GM10266 (cell line): ENCODE measurements at regions not wholly inside any gene's neighbourhood (a gene's known extent, or its start where the extent isn't known, plus 50 kb on each side); places are given as distances from the start of the nearest gene placed in this dataset.

ENCODE experiments used
- DNase-seq: peaks from one replicate; pipeline ENCODE4 v3.0.0; 2012; ENCODE audit errors: extremely low spot score
- TF ChIP-seq, protein P1 (sequence below): IDR thresholded peaks from 2 replicates; pipeline ENCODE4 v1.5.1; 2012; ENCODE audit warnings: mild to moderate bottlenecking, low read depth; ENCODE audit not compliant: control insufficient read depth, insufficient read depth; ENCODE audit errors: missing control alignments

GRCh38 chrX:96027407-96027806 is 657.2 kb upstream of the DIAPH2 start:
- TF ChIP-seq, protein P1, sequence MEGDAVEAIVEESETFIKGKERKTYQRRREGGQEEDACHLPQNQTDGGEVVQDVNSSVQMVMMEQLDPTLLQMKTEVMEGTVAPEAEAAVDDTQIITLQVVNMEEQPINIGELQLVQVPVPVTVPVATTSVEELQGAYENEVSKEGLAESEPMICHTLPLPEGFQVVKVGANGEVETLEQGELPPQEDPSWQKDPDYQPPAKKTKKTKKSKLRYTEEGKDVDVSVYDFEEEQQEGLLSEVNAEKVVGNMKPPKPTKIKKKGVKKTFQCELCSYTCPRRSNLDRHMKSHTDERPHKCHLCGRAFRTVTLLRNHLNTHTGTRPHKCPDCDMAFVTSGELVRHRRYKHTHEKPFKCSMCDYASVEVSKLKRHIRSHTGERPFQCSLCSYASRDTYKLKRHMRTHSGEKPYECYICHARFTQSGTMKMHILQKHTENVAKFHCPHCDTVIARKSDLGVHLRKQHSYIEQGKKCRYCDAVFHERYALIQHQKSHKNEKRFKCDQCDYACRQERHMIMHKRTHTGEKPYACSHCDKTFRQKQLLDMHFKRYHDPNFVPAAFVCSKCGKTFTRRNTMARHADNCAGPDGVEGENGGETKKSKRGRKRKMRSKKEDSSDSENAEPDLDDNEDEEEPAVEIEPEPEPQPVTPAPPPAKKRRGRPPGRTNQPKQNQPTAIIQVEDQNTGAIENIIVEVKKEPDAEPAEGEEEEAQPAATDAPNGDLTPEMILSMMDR: no peak
- no peak for DNase-seq

DNA sequence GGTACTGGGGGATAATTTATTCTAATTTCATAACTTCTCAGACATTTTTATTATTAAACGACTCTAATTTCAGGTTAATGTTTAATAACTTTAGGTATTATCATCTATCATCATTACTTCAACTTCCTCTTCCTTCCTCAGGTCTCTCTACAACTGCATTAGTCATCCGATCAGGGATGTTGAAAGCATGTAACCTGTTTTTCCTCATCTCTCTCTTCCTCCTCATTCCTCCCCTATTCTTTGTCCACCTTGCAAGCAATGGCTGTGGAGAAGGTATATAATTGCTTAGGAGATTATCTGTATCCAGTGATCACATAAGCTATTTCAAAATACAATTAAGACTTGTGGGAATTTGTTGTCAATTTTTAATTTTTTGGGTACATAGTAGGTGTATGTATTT is 632.6 kb upstream of the DIAPH2 start:
- DNase-seq: no peak
- TF ChIP-seq, protein P1: no peak

DNA sequence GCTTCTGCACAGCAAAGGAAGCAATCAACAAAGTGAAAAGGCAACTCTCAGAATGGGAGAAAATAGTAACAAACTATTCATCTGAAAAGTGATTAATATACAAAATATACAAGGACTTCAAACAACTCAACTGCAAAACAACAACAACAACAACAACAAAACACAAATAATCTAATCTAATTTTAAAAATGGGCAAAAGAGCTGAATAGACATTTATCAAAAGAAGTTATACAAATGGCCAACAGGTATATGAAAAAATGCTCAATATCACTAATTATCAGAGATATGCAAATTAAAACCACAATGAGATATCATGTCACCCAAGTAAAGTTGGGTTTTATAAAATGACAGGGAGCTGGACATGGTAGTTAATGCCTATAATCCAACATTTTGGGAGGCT is 602.8 kb upstream of the DIAPH2 start:
- TF ChIP-seq, protein P1: no peak

DNA sequence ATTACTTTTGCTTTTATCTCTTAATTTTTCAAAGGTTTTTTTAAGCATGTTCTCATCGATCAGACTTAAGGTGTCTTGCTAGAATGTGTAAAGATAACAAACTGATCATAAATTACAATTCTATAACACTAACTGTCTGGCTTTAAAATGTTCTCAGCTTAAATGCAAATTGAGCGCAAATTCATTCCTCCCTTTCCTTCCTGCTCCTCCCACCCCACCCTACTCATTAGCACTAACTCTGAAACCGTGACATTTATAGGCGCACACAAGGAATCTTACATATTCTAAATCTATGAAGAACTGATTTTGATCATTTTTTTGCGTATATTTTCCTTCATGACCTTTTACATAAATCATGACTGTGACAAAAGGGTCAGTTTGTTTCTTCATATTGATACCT is 590.0 kb upstream of the DIAPH2 start:
- DNase-seq: no peak
- TF ChIP-seq, protein P1: no peak

More for the DNA sequence above, 602.8 kb upstream of the DIAPH2 start:
- DNase-seq: no peak

- TF ChIP-seq, protein P1: no peak
Observed at GRCh38 chrX:96098471-96098870, 586.2 kb upstream of the DIAPH2 start.

DNA sequence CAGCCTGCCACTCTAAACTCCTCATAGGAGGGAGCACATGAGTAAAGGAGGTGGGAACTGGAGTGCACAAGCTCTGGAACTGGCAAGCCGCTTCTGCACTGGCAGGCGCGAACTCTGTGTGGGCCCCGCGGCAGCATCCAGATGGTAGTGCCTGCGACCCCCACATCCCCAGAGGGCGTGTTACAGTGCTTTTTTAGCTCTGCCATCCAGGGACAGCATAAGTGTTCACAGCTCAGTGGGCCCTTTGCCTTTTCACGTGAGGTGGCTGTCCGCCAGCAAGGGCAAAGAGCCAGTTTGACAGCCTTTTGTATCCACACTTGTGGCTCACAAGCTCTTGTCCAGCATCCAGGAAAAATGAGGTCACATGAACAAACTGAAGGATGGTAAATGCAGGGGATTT is 581.6 kb upstream of the DIAPH2 start:
- TF ChIP-seq, protein P1: no peak
- no peak for DNase-seq

More at GRCh38 chrX:96098471-96098870, 586.2 kb upstream of the DIAPH2 start:
- no peak for DNase-seq

DNA sequence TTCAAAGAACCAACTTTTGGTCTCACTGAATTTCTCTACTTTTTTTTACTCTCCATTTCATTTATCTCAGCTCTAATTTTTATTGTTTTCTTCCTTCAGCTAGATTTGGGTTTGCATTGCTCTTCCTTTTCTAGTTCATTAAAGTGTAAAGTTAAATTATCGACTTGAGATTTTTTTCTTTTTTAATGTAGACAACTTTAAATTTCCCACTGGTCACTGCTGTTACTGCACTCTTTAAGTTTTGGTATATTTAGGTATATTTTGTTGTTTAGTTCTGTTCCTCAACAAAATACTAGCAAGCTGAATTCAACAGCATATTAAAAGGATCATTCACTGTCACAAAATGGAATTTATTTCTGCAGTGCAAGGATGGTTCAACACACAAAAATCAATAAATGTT is 572.0 kb upstream of the DIAPH2 start:
- no peak for DNase-seq
- TF ChIP-seq, protein P1: no peak
